Chondrocyte (in vitro differentiated cells): ENCODE measurements at regions not wholly inside any gene's neighbourhood (a gene's known extent, or its start where the extent isn't known, plus 50 kb on each side); places are given as distances from the start of the nearest gene placed in this dataset. TPM values are rescaled to one million over a fixed set of nuclear protein-coding genes. Genes with fewer than 3 reads are reported as not detected.

ENCODE experiments used
- DNase-seq: peaks from one replicate; pipeline ENCODE4 v3.0.0; 2021; ENCODE audit warnings: mixed read lengths, low spot score
- H3K27ac Mint-ChIP-seq: one replicate; pipeline ENCODE4 v1.8.0; 2021; ENCODE audit warnings: mild to moderate bottlenecking, moderate library complexity, mixed read lengths; ENCODE audit not compliant: unreplicated experiment
- H3K27me3 Mint-ChIP-seq: 2 replicates; pipeline ENCODE4 v1.8.0; 2021; ENCODE audit warnings: low read depth, mixed read lengths
- H3K36me3 Mint-ChIP-seq: 2 replicates; pipeline ENCODE4 v1.8.0; 2021; ENCODE audit warnings: low read depth, mixed read lengths
- H3K4me1 Mint-ChIP-seq: 2 replicates; pipeline ENCODE4 v1.8.0; 2021; ENCODE audit warnings: low read depth, mild to moderate bottlenecking, mixed read lengths
- H3K4me3 Mint-ChIP-seq: one replicate; pipeline ENCODE4 v1.8.0; 2021; ENCODE audit warnings: mild to moderate bottlenecking, moderate library complexity, mixed read lengths; ENCODE audit not compliant: unreplicated experiment
- H3K9me3 Mint-ChIP-seq: 2 replicates; pipeline ENCODE4 v1.8.0; 2021; ENCODE audit warnings: low read depth, mixed read lengths
- CTCF ChIP-seq: fragments of 200-600 bp; sonication (generic); IDR thresholded peaks from 2 replicates; pipeline ENCODE4 v1.5.0; 2021; ENCODE audit warnings: antibody characterized with exemption, mild to moderate bottlenecking, moderate library complexity
- microRNA-seq: library from miRNA; unstranded; fragments of <30 nt; microRNA quantifications from one replicate; pipeline ENCODE4 v1.2.0, GENCODE V29; 2020; ENCODE audit warnings: borderline number of aligned reads

- H3K9me3 Mint-ChIP-seq = peaks cover 16% of the 10 kb centered on the region
- H3K4me1 Mint-ChIP-seq = no peaks in the 10 kb centered on the region
- H3K27ac Mint-ChIP-seq = no peak overlapping the region
- no peak for TF ChIP-seq CTCF
- no peaks in the 10 kb centered on the region for H3K36me3 Mint-ChIP-seq
- DNase-seq = no peak
- H3K4me3 Mint-ChIP-seq = no peak overlapping the region
- H3K27me3 Mint-ChIP-seq = peaks cover 20% of the 10 kb centered on the region
Observed at GRCh38 chr22:47225931-47226633, 463.6 kb downstream of the TBC1D22A start.

- Mint-ChIP-seq H3K4me1 (no peaks in the 10 kb centered on the region), H3K27ac (no peak overlapping the region), H3K9me3 (peaks cover 15% of the 10 kb centered on the region), H3K4me3 (no peak overlapping the region), H3K36me3 (no peaks in the 10 kb centered on the region), H3K27me3 (peaks cover 20% of the 10 kb centered on the region)
- TF ChIP-seq CTCF = no peak
- no peak for DNase-seq
Observed at GRCh38 chr22:47225080-47225930, 462.9 kb downstream of the TBC1D22A start.

Small RNAs in the stretch of these regions (microRNA-seq; reads per million reads assigned to microRNA genes)
- not detected for gene MIR3201
- not detected for gene MIR3667
- gene MIR4535 = not detected
